Liver (tissue), 8 donors: ENCODE measurements at regions not wholly inside any gene's neighbourhood (a gene's known extent, or its start where the extent isn't known, plus 50 kb on each side); places are given as distances from the start of the nearest gene placed in this dataset.
A peak's percentile ranks its signal among the peaks of the same experiment; 100 is the strongest.

ENCODE experiments used
- DNase-seq: peaks from one replicate; pipeline ENCODE4 v3.0.0-alpha.2; 2017; ENCODE audit warnings: low spot score
- H3K27ac ChIP-seq, 2 donors: one replicate each; pipeline ENCODE4 v1.7.0; 2013; ENCODE audit warnings: inconsistent platforms in 2 of 2, low read length in 2 of 2, control low read depth in 1 of 2, low read depth in 1 of 2, mild to moderate bottlenecking in 1 of 2
- H3K27me3 ChIP-seq, 4 donors: one replicate each; pipeline versions ENCODE4 v1.6.1 to v1.7.0; 2013; ENCODE audit warnings: low read length in 3 of 4, inconsistent platforms in 1 of 4, mild to moderate bottlenecking in 1 of 4, moderate library complexity in 1 of 4; ENCODE audit not compliant: control insufficient read depth in 4 of 4, insufficient read depth in 4 of 4
- H3K36me3 ChIP-seq, 4 donors: one replicate each; pipeline versions ENCODE4 v1.6.1 to v1.7.0; 2013; ENCODE audit warnings: low read length in 3 of 4, mild to moderate bottlenecking in 3 of 4, low read depth in 1 of 4, moderate library complexity in 1 of 4; ENCODE audit not compliant: control insufficient read depth in 4 of 4, insufficient read depth in 3 of 4
- H3K4me1 ChIP-seq, 4 donors: one replicate each; pipeline versions ENCODE4 v1.6.1 to v1.7.0; 2013; ENCODE audit warnings: low read length in 3 of 4, mild to moderate bottlenecking in 3 of 4, moderate library complexity in 1 of 4; ENCODE audit not compliant: control insufficient read depth in 4 of 4, insufficient read depth in 4 of 4
- H3K4me3 ChIP-seq, 3 donors: one replicate each; pipeline versions ENCODE4 v1.6.1 to v1.7.0; 2013; ENCODE audit warnings: low read length in 3 of 3, control low read depth in 1 of 3, low read depth in 1 of 3, mild to moderate bottlenecking in 1 of 3
- H3K9ac ChIP-seq, 2 donors: one replicate each; pipeline ENCODE4 v1.7.0; 2013; ENCODE audit warnings: low read length in 2 of 2, mild to moderate bottlenecking in 2 of 2, moderate library complexity in 2 of 2, control low read depth in 1 of 2, low read depth in 1 of 2
- H3K9me3 ChIP-seq, 4 donors: one replicate each; pipeline versions ENCODE4 v1.6.1 to v1.7.0; 2013; ENCODE audit warnings: low read length in 3 of 4; ENCODE audit not compliant: control insufficient read depth in 4 of 4
- ATF3 ChIP-seq: IDR thresholded peaks from 2 replicates; pipeline ENCODE4 v1.6.1; 2016; ENCODE audit warnings: antibody characterized with exemption
- CTCF ChIP-seq: fragments of 150-350 bp; IDR thresholded peaks from 2 replicates; pipeline ENCODE4 v1.5.1; 2017; ENCODE audit warnings: improper control_type of control experiment, low read depth, low read length; ENCODE audit not compliant: missing input control
- EGR1 ChIP-seq, 2 donors: IDR thresholded peaks; 2 replicates each; pipeline ENCODE4 v1.6.1; 2016 to 2018; ENCODE audit warnings: antibody characterized with exemption in 2 of 2, low read depth in 2 of 2
- FOXA1 ChIP-seq: IDR thresholded peaks from 2 replicates; pipeline ENCODE4 v1.6.1; 2016; ENCODE audit warnings: antibody characterized with exemption
- FOXA2 ChIP-seq: IDR thresholded peaks from 2 replicates; pipeline ENCODE4 v1.6.1; 2016; ENCODE audit warnings: antibody characterized with exemption
- GABPA ChIP-seq, 2 donors: IDR thresholded peaks in 1 of 2; conservative IDR thresholded peaks in 1 of 2; 2 replicates each; pipeline ENCODE4 v1.6.1; 2016; ENCODE audit warnings: antibody characterized with exemption in 2 of 2, mild to moderate bottlenecking in 1 of 2, moderate library complexity in 1 of 2
- HNF4A ChIP-seq, 2 donors: conservative IDR thresholded peaks; 2 replicates each; pipeline ENCODE4 v1.6.1; 2016; ENCODE audit warnings: antibody characterized with exemption in 2 of 2, mild to moderate bottlenecking in 2 of 2
- HNF4G ChIP-seq: IDR thresholded peaks from 2 replicates; pipeline ENCODE4 v1.6.1; 2016; ENCODE audit warnings: antibody characterized with exemption
- JUND ChIP-seq, 2 donors: IDR thresholded peaks; 2 replicates each; pipeline ENCODE4 v1.6.1; 2016; ENCODE audit warnings: antibody characterized with exemption in 2 of 2
- MAX ChIP-seq: IDR thresholded peaks from 2 replicates; pipeline ENCODE4 v1.6.1; 2016; ENCODE audit warnings: antibody characterized with exemption
- NR2F2 ChIP-seq: IDR thresholded peaks from 2 replicates; pipeline ENCODE4 v1.6.1; 2016; ENCODE audit warnings: antibody characterized with exemption
- RAD21 ChIP-seq, 2 donors: IDR thresholded peaks; 2 replicates each; pipeline ENCODE4 v1.6.1; 2016; ENCODE audit warnings: antibody characterized with exemption in 2 of 2, mild to moderate bottlenecking in 2 of 2
- REST ChIP-seq: IDR thresholded peaks from 2 replicates; pipeline ENCODE4 v1.6.1; 2016; ENCODE audit warnings: antibody characterized with exemption, mild to moderate bottlenecking
- RXRA ChIP-seq, 2 donors: IDR thresholded peaks; 2 replicates each; pipeline ENCODE4 v1.6.1; 2017 to 2018; ENCODE audit warnings: antibody characterized with exemption in 2 of 2, mild to moderate bottlenecking in 1 of 2
- SP1 ChIP-seq: IDR thresholded peaks from 2 replicates; pipeline ENCODE4 v1.6.1; 2018; ENCODE audit warnings: antibody characterized with exemption, mild to moderate bottlenecking
- TAF1 ChIP-seq: conservative IDR thresholded peaks from 2 replicates; pipeline ENCODE4 v1.6.1; 2016; ENCODE audit warnings: antibody characterized with exemption, mild to moderate bottlenecking
- YY1 ChIP-seq: IDR thresholded peaks from 2 replicates; pipeline ENCODE4 v1.6.1; 2016; ENCODE audit warnings: antibody characterized with exemption, mild to moderate bottlenecking
- ZBTB33 ChIP-seq: IDR thresholded peaks from 2 replicates; pipeline ENCODE4 v1.6.1; 2016; ENCODE audit warnings: antibody characterized with exemption
- WGBS: extraction: QIAGEN DNeasy Blood & Tissue Kit; methylation state at CpG from one replicate; pipeline ENCODE4 v1.1.7; 2013; 5-methylcytosine and 5-hydroxymethylcytosine counted together
- donor health status: healthy.
- donor health status: healthy.
- donor health status: healthy.
- donor health status: healthy.
- donor health status: healthy.

- no peaks in the 10 kb centered on the region for H3K9me3 ChIP-seq
- no peaks in the 10 kb centered on the region for H3K27me3 ChIP-seq
- H3K4me1 ChIP-seq, result peaks cover 6 to 22% (median 22%) of the 10 kb centered on the region in 4 donors
- 86% methylated on average over 2 of the region's 2 CpGs for WGBS
- no peak overlapping the region for H3K9ac ChIP-seq
- H3K27ac ChIP-seq, result no peak overlapping the region
- H3K4me3 ChIP-seq, result no peak overlapping the region
- no peaks in the 10 kb centered on the region for H3K36me3 ChIP-seq
- TF ChIP-seq FOXA2, result no peak
- no peak for TF ChIP-seq ATF3
- no peak for TF ChIP-seq YY1
- no peak for TF ChIP-seq TAF1
- TF ChIP-seq RAD21 (IDR thresholded peaks at IDR 0.05), result no peak
- no peak for DNase-seq
Observed at GRCh38 chr21:28775071-28775470, 217.6 kb downstream of the LTN1 start.

GRCh38 chr21:28773036-28773435, 219.6 kb downstream of the LTN1 start:
- no peaks in the 10 kb centered on the region for H3K9me3 ChIP-seq
- peaks cover 6 to 22% (median 22%) of the 10 kb centered on the region in 4 donors for H3K4me1 ChIP-seq
- TF ChIP-seq EGR1 (IDR thresholded peaks at IDR 0.05; ENCODE audit: low read depth in 2 of 2), result no peak
- TF ChIP-seq YY1, result no peak
- TF ChIP-seq FOXA2, result no peak
- no peak for TF ChIP-seq ATF3
- no peak for TF ChIP-seq FOXA1
- peak; percentile 35 to 46 for TF ChIP-seq HNF4A (conservative IDR thresholded peaks at IDR 0.05)
- TF ChIP-seq JUND (IDR thresholded peaks at IDR 0.05), result peak in 1 of 2 donors; percentile 8
- no peak for TF ChIP-seq ZBTB33
- TF ChIP-seq NR2F2, result no peak
- TF ChIP-seq RAD21 (IDR thresholded peaks at IDR 0.05), result no peak
- TF ChIP-seq REST, result no peak
- TF ChIP-seq GABPA (IDR thresholded peaks at IDR 0.05 in 1 of 2, conservative IDR thresholded peaks at IDR 0.05 in 1 of 2), result no peak
- peak in 1 of 2 donors; percentile 9 for TF ChIP-seq RXRA (IDR thresholded peaks at IDR 0.05)
- TF ChIP-seq SP1, result peak; percentile 9
- no peak for TF ChIP-seq HNF4G
- no peak for TF ChIP-seq CTCF
- no peak for TF ChIP-seq MAX
- no peak for TF ChIP-seq TAF1
- no peak overlapping the region for H3K4me3 ChIP-seq
- DNase-seq, result no peak
- no peaks in the 10 kb centered on the region for H3K27me3 ChIP-seq
- WGBS, result 63% methylated on average over 2 of the region's 2 CpGs
- no peak overlapping the region for H3K27ac ChIP-seq
- H3K36me3 ChIP-seq, result no peaks in the 10 kb centered on the region
- no peak overlapping the region for H3K9ac ChIP-seq
